Frontal cortex (tissue), 3 donors: ENCODE measurements at regions not wholly inside any gene's neighbourhood (a gene's known extent, or its start where the extent isn't known, plus 50 kb on each side); places are given as distances from the start of the nearest gene placed in this dataset.
"Not testable (repeated sequence)": the region's sequence is repeated elsewhere in the genome, so short reads cannot be mapped to it uniquely, and the experiment has no call there.

Experiments used
- DNase-seq, 2 donors: peaks; one replicate each; pipeline ENCODE4 v3.0.0; 2012; ENCODE audit warnings: low spot score in 2 of 2
- FAIRE-seq: peaks from 2 replicates; lab custom pipeline; 2012; peaks lifted over from hg19 to GRCh38; lab: Jason Lieb, UNC
- donor health status: control.
- donor health status: control.
- donor health status: control.

DNA sequence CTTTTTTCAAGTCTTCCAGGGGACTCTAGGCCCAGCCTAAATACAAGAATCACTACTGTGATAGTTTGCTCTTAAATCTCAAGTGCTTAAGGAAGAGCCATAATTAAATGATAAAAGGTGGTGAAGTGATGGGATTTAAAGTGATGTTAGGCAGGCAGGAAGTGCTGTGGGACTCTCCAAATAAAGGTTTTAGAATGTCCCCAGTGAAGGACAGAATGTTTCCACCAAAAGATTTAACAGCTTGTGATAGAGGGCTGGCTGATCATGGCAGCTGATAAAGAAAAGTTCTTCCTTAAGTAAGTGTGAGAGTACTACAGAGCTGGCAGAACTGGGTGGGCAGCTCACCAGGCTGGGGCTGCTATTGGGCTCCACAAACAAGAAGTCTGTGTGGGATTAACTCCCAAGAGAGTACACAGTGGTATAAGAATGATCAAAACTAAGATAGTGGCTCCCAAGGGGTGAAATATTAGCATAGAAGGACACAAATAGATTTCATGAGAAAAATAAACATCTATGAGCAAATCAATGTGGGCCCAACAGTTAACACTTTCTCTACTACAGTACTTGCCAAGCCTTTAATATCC, 637.2 kb upstream of the CPEB2 start:
- FAIRE-seq, result no peak

GRCh38 chr4:14368391-14368790, 633.9 kb upstream of the CPEB2 start:
- DNase-seq (no peak), FAIRE-seq (no peak)

More for the DNA sequence above, 637.2 kb upstream of the CPEB2 start:
- no peak for DNase-seq

GRCh38 chr4:14371131-14371530, 631.1 kb upstream of the CPEB2 start:
- FAIRE-seq, result no peak
- no peak for DNase-seq

DNA sequence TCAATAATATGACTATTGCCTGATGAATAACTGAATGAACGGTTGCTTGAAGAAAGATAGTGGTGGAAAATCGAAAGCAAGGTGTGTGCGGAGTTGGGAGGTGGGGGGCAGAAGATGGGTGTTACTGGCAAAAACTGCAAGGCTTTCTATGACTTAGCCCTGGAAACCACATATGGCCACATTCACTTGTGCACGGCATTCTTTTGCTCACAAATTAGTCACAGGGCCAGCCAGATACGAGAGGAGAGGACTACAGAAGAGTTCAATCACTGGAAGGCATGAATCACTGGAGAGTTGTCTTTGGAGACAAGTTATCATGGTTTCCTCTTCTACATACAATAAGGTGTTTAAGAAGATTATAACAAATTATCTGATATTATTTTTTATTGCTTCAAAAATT, 626.5 kb upstream of the CPEB2 start:
- DNase-seq, result no peak
- no peak for FAIRE-seq

- DNase-seq, result no peak
- no peak for FAIRE-seq
Observed at GRCh38 chr4:14379183-14379582, 623.1 kb upstream of the CPEB2 start.

GRCh38 chr4:14383652-14384051, 618.6 kb upstream of the CPEB2 start:
- DNase-seq (no peak), FAIRE-seq (no peak)

- FAIRE-seq (no peak), DNase-seq (no peak)
Observed at GRCh38 chr4:14384824-14385223, 617.5 kb upstream of the CPEB2 start.

GRCh38 chr4:14386196-14386595, 616.1 kb upstream of the CPEB2 start:
- DNase-seq (no peak), FAIRE-seq (no peak)

DNA sequence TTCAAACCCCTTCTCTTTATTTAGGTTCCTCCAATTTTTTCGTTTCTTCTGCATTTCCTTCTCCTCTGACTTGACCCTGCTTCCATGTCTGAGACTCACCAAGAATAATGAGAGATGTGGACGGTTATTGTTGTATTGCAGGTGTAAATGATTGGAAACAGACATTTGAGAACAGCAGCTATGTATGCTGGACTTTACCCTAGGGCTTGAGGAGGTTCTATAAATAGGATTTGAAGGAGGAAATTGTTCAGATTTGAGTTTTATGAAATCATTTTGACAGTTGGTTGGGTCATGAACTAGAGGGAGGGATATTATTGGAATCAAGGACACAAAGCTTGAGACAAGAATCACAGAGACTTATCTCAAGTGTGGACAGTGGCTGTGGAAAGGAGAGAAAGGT, 614.6 kb upstream of the CPEB2 start:
- FAIRE-seq (no peak), DNase-seq (no peak)

DNA sequence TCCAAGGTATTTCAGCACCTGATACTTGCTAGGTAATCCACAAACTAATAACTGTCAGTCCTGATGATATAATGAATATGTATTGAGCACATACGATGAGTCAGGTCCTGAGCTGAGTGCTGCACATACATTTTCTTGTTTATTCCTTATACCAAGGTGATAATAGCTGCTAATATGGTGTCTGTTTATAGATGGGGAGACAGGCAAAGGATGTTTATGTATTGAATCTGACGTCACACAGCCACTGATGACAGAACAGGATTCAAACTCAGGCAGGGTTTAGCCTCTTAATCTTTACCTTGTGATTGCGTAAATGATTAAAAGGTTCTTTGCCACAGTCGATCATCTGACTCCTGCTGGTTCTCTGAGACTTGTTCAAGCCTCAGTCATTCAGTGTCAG, 609.9 kb upstream of the CPEB2 start:
- FAIRE-seq, result no peak
- DNase-seq, result no peak

GRCh38 chr4:14396183-14396582, 606.1 kb upstream of the CPEB2 start:
- DNase-seq (no peak), FAIRE-seq (no peak)

GRCh38 chr4:14399848-14400247, 602.4 kb upstream of the CPEB2 start:
- DNase-seq, result no peak
- FAIRE-seq, result no peak

DNA sequence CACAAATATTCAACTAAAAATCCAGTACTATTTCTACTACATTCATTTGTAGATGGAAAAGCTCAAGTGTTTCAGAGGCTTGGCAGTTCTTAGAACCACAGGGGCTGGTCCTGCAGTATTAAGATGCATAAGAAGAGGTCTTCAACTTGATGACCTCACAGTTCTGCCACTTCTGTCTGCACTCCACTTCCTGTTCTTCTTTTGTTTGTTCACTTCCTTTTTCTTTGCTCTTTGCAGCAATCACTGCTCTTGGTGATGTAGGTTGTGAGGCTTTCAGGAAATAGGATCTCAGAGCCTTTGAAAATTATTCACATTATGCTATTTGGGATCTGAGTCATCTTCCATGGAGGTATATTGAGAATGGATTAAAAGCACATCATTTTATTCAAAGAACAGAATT, 602.0 kb upstream of the CPEB2 start:
- DNase-seq (no peak), FAIRE-seq (no peak)

- no peak for FAIRE-seq
- no peak for DNase-seq
Observed at GRCh38 chr4:14403132-14403531, 599.1 kb upstream of the CPEB2 start.

DNA sequence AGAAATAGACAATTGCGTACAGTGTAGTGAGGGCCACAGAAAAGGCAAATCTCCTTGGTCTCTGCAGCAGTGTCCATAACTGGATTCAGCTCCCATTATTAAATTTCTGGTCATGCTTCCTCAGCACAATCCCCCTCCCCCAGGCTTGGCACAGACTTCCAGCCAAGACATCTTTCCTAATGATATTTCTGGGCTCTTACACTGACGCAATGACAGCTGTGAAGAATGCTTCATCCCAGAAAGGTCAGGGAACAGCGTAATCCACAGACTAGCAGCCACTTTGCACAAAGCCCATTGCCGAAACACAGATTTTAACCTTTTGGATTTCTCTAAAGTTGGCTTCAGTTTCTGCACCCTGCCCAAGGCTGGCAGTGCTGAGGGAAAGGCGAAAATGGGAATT, 597.6 kb upstream of the CPEB2 start:
- FAIRE-seq (no peak), DNase-seq (no peak)

GRCh38 chr4:14410516-14410915, 591.8 kb upstream of the CPEB2 start:
- FAIRE-seq (no peak), DNase-seq (no peak)

DNA sequence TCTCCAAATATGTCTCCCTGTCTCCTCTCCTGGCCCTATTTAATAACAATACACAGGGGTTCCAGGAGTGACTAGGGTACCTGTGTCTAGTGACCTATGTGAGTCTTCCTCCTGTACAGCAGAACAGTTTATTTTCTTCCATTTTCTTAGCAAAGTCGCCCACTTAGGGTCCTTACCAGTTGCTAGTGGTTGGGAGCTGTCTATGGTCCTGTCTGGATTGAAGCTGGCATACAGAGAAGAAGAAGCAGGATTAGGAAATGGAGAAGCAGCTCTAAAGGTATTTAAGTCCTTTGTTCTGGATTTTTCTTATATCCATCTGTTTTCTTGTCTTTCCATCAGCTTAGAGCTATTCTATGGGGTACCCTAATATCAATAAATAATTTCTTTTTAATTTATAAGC, 587.1 kb upstream of the CPEB2 start:
- DNase-seq (no peak), FAIRE-seq (no peak)

DNA sequence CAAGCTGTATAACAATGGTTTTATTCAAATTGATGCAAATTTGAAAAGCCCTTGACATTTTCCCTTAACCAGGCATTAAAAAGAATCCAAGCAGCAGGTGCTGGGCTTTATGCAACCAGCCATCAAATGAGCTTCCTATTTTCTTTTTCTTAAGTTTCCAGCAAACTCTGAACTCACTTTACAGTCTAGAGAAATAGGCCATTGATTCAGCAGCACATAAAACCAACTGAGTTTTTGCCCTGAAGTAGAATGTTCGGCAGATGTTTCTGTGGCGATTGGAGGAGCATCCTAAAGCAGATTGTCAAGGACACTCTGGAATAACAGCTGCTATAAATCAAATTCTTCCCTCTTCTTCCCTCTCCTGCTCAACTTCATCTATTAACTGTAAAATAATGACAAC, 582.8 kb upstream of the CPEB2 start:
- FAIRE-seq (no peak), DNase-seq (no peak)

DNA sequence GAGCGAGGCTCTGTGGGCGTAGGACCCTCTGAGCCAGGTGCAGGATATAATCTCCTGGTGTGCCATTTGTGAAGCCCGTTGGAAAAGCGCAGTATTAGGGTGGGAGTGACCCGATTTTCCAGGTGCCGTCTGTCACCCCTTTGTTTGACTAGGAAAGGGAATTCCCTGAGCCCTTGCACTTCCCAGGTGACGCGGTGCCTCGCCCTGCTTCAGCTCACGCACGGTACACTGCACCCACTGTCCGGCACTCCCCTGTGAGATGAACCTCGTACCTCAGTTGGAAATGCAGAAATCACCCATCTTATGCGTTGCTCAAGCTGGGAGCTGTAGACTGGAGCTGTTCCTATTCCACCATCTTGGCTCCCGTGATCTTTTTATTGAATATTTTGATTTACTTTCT, 576.0 kb upstream of the CPEB2 start:
- FAIRE-seq, DNase-seq: not testable (repeated sequence)

GRCh38 chr4:14428125-14428524, 574.2 kb upstream of the CPEB2 start:
- DNase-seq (no peak), FAIRE-seq (no peak)

GRCh38 chr4:14431155-14432134, 570.8 kb upstream of the CPEB2 start:
- DNase-seq (no peak), FAIRE-seq (no peak)
